ENCODE measurements at regions not wholly inside any gene's neighbourhood (a gene's known extent, or its start where the extent isn't known, plus 50 kb on each side); places are given as distances from the start of the nearest gene placed in this dataset.

DNA sequence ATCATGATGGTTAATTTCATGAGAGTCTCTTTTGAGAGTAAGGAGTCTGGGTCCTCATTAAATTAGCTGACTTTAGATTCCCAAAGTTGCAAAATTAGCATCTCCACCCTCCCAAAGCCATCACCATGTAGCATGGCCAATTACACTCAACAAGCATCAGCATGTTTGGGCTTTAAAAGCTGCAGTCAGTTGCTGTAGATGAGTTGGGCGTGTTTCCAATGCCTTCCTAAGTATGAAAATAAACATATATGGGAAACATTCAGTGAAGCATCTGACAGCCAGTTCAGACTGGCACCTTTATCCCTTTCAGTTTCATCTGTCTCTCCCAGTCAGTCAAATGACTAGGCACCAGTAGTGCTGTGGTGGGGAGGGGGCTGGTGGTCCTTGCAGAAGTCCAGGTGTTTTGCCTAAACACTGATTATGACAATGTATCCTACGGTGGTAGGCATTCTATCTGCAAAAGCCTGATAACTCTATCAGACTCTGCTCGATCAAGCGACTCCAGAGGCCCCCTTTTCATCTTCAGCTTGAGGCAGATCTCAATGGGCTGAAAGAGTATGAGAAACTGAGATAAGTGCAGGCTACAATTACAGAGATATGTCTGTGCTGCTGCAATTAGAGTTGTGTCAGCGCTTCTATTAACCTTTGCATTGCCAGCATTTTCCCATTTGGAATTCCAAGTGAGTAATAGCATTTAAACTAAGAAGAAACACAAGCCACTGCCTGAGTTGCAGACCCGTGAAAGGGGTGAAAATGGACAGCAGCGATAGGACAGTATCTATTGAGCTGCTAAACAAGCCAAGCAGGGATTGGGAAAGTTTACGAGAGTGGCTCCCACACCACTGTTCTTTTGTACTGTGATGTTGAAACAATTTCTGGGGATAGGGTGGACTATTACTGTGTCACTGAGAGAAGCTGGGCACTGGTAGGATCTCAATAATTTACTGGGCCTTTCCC, 67.3 kb upstream of the SPOPL start:
- no peak for DNase-seq
- Histone ChIP-seq H3K4me3 (no peak overlapping the region), H3K4me1 (no peaks in the 10 kb centered on the region), H3K27ac (no peak overlapping the region), H3K9me3 (no peaks in the 10 kb centered on the region), H3K36me3 (no peaks in the 10 kb centered on the region), H3K27me3 (no peaks in the 10 kb centered on the region)
- intact Hi-C loops (cut with DNase I; ENCODE audit: low total_unique reads) = no loop called here
- TF ChIP-seq POLR2A (IDR thresholded peaks at IDR 0.05) = no peak
- TF ChIP-seq, protein P1, sequence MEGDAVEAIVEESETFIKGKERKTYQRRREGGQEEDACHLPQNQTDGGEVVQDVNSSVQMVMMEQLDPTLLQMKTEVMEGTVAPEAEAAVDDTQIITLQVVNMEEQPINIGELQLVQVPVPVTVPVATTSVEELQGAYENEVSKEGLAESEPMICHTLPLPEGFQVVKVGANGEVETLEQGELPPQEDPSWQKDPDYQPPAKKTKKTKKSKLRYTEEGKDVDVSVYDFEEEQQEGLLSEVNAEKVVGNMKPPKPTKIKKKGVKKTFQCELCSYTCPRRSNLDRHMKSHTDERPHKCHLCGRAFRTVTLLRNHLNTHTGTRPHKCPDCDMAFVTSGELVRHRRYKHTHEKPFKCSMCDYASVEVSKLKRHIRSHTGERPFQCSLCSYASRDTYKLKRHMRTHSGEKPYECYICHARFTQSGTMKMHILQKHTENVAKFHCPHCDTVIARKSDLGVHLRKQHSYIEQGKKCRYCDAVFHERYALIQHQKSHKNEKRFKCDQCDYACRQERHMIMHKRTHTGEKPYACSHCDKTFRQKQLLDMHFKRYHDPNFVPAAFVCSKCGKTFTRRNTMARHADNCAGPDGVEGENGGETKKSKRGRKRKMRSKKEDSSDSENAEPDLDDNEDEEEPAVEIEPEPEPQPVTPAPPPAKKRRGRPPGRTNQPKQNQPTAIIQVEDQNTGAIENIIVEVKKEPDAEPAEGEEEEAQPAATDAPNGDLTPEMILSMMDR (IDR thresholded peaks at IDR 0.05) = no peak

DNA sequence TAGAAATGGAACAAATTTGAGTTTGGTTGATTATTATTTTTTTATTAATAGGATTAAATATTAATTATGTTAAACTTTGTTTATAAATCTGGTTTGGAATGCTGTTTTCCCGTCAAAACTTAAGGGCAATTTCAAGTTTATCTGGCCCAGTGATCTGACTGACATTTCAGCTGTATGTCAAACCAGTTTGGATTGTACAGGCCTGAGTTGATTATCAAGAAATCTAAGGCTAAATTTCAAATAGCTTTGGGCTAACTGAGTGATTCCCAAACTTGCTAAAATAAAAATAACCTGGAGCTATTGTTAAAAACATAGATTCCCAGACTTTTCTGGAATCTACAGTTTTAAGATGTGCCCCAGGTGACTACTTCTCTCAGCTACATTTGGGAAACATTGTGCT, 65.9 kb upstream of the SPOPL start:
- intact Hi-C loops (cut with DNase I; ENCODE audit: low total_unique reads) = no loop called here
- no peak overlapping the region for H3K4me3 ChIP-seq
- no peak overlapping the region for H3K27ac ChIP-seq

DNA sequence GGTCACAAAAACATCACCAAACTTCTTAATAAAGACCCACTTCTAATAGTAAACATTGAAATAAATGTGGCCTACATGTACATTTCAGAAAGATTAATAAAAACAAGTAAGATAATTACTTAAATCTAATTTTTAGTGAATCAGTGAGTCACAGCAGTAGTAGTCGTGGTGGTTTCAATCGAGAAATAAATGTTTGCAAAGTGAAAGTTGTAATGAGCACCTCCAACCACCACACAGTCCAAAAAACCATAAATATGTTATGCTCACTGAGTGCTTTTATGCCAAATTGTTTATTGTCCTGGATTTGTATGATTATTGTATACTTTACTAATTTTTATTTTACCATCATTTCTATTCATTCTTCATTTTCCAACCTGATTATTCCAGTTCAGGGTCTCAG, 61.8 kb upstream of the SPOPL start:
- DNase-seq = no peak
- H3K27me3 ChIP-seq = no peaks in the 10 kb centered on the region
- TF ChIP-seq POLR2A (IDR thresholded peaks at IDR 0.05) = no peak
- TF ChIP-seq, protein P1 (IDR thresholded peaks at IDR 0.05) = no peak
- H3K4me3 ChIP-seq = no peak overlapping the region
- no peak overlapping the region for H3K27ac ChIP-seq
- intact Hi-C loops (cut with DNase I; ENCODE audit: low total_unique reads) = no loop called here
- H3K36me3 ChIP-seq = no peaks in the 10 kb centered on the region
- no peaks in the 10 kb centered on the region for H3K9me3 ChIP-seq
- H3K4me1 ChIP-seq = no peaks in the 10 kb centered on the region

More for the DNA sequence above, 65.9 kb upstream of the SPOPL start:
- no peaks in the 10 kb centered on the region for H3K4me1 ChIP-seq
- H3K9me3 ChIP-seq = no peaks in the 10 kb centered on the region
- no peaks in the 10 kb centered on the region for H3K27me3 ChIP-seq
- no peaks in the 10 kb centered on the region for H3K36me3 ChIP-seq
- no peak for TF ChIP-seq POLR2A (IDR thresholded peaks at IDR 0.05)
- TF ChIP-seq, protein P1 (IDR thresholded peaks at IDR 0.05) = no peak
- DNase-seq = no peak

DNA sequence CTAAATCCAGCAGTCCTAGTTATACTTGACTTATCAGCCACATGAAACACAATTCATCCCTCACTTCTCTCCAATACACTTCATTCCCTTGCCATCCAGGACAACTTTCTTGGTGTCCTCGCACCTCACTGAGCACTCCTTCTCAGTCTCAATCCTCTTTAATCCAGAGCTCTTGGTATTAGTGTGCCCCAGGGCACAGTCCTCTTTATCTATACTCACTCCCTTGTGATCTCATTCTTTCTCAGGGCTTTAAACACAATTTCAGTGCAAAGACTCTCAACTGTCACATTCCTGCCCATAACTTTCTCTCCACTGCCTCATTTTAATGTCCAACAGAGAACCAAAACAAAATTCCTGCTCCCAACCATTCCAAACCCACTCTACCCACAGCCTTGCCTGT, 60.8 kb upstream of the SPOPL start:
- no peak for DNase-seq
- Histone ChIP-seq H3K4me3 (no peak overlapping the region), H3K9me3 (no peaks in the 10 kb centered on the region), H3K36me3 (no peaks in the 10 kb centered on the region), H3K4me1 (no peaks in the 10 kb centered on the region), H3K27me3 (no peaks in the 10 kb centered on the region), H3K27ac (no peak overlapping the region)
- intact Hi-C loops (cut with DNase I; ENCODE audit: low total_unique reads) = no loop called here
- TF ChIP-seq, protein P1 (IDR thresholded peaks at IDR 0.05) = no peak
- TF ChIP-seq POLR2A (IDR thresholded peaks at IDR 0.05) = no peak

DNA sequence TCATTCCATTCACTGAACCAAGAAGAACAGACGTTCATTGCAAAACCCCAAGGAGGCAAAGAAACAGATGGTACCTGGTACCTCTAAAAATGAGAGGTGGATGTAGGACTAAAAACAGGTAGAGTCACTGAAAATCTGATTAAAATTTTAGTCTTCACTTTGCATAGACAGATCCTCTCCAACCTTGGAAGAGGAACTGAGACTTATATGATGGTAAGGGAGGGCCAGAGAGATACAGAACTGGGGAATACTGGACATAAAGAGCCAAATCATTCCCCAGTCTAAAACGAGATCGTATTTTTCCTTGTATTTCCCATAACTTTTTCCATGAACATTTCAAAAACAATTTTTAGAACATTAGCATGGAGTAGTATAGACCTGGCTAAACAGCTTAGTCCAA, 59.7 kb upstream of the SPOPL start:
- TF ChIP-seq, protein P1 (IDR thresholded peaks at IDR 0.05) = no peak
- TF ChIP-seq POLR2A (IDR thresholded peaks at IDR 0.05) = no peak
- intact Hi-C loops (cut with DNase I; ENCODE audit: low total_unique reads) = no loop called here
- Histone ChIP-seq H3K9me3 (no peaks in the 10 kb centered on the region), H3K4me1 (no peaks in the 10 kb centered on the region), H3K36me3 (no peaks in the 10 kb centered on the region), H3K4me3 (no peak overlapping the region), H3K27me3 (no peaks in the 10 kb centered on the region), H3K27ac (no peak overlapping the region)
- no peak for DNase-seq

All from uterus (tissue), 3 donors.